GM20431 (cell line): ENCODE measurements at regions not wholly inside any gene's neighbourhood (a gene's known extent, or its start where the extent isn't known, plus 50 kb on each side); places are given as distances from the start of the nearest gene placed in this dataset.
"Not testable (repeated sequence)": the region's sequence is repeated elsewhere in the genome, so short reads cannot be mapped to it uniquely, and the experiment has no call there.

Experiments used
- in situ Hi-C: fragments of 300-500 bp; cut with MseI, MboI; formaldehyde crosslinking; loops from one replicate; pipeline ENCODE4 v1.15.0; 2020; ENCODE audit warnings: low sequenced_read_pairs; ENCODE audit not compliant: unreplicated experiment

- in situ Hi-C loops = no loop called here
Measured at GRCh38 chr20:57106692-57107091, 159.7 kb downstream of the BMP7 start.

- in situ Hi-C loops = no loop called here
Measured at GRCh38 chr20:57107208-57107607, 159.2 kb downstream of the BMP7 start.

- in situ Hi-C loops = no loop called here
Measured at GRCh38 chr20:57108218-57108617, 158.2 kb downstream of the BMP7 start.

GRCh38 chr20:57108742-57109570 is 157.5 kb downstream of the BMP7 start:
- in situ Hi-C loops = no loop called here

- in situ Hi-C loops = no loop called here
Measured at GRCh38 chr20:57109571-57109953, 156.9 kb downstream of the BMP7 start.

- in situ Hi-C loops = not testable (repeated sequence)
Measured at GRCh38 chr20:57110121-57111027, 156.1 kb downstream of the BMP7 start.

- in situ Hi-C loops = no loop called here
Measured at GRCh38 chr20:57111028-57111373, 155.4 kb downstream of the BMP7 start.

- in situ Hi-C loops = no loop called here
Measured at GRCh38 chr20:57112448-57112847, 154.0 kb downstream of the BMP7 start.

GRCh38 chr20:57114290-57115005 is 152.0 kb downstream of the BMP7 start:
- in situ Hi-C loops = no loop called here

- in situ Hi-C loops = no loop called here
Measured at GRCh38 chr20:57117296-57117695, 149.1 kb downstream of the BMP7 start.

GRCh38 chr20:57118107-57118769 is 148.2 kb downstream of the BMP7 start:
- in situ Hi-C loops = no loop called here
